ENCODE measurements at regions not wholly inside any gene's neighbourhood (a gene's known extent, or its start where the extent isn't known, plus 50 kb on each side); places are given as distances from the start of the nearest gene placed in this dataset.

- H3K23ac ChIP-seq (ENCODE audit: insufficient read length, low read depth, low read length) = no peak overlapping the region
- H3K79me1 ChIP-seq (ENCODE audit: insufficient read depth, low read depth, low read length, poor library complexity, severe bottlenecking) = no peaks in the 10 kb centered on the region
- H4K20me1 ChIP-seq (ENCODE audit: control insufficient read depth, insufficient read depth, insufficient read length) = no peaks in the 10 kb centered on the region
- Mint-ChIP-seq H3K36me3 (ENCODE audit: insufficient read depth in 1 of 3, low read depth in 3 of 3) (no peaks in the 10 kb centered on the region), H3K9me3 (no peaks in the 10 kb centered on the region; a peak in 1 of 5 replicates), H3K4me3 (no peak overlapping the region), H3K27ac (no peak overlapping the region), H3K4me1 (no peaks in the 10 kb centered on the region), H3K27me3 (ENCODE audit: low read depth) (no peaks in the 10 kb centered on the region)
- no peak overlapping the region for H3K18ac ChIP-seq (ENCODE audit: insufficient read length, low read depth, low read length)
- H2BK5ac ChIP-seq (ENCODE audit: insufficient read length, low read length) = no peak overlapping the region
- TF ChIP-seq CTCF (conservative IDR thresholded peaks at IDR 0.05) = no peak
- H3K4me1 ChIP-seq (ENCODE audit: insufficient read depth, low read length) = no peaks in the 10 kb centered on the region
- H3K56ac ChIP-seq (ENCODE audit: insufficient read length, low read depth, low read length) = no peak overlapping the region
- no peak for DNase-seq
- H4K5ac ChIP-seq (ENCODE audit: insufficient read length, low read depth, low read length) = no peak overlapping the region
- H2AFZ ChIP-seq (ENCODE audit: low read length) = no peak overlapping the region
- no peaks in the 10 kb centered on the region for H3K27me3 ChIP-seq (ENCODE audit: insufficient read depth, low read length)
- WGBS (ENCODE audit: extremely low coverage, insufficient read length, low lambda C conversion rate) = no CpG with 5 or more reads among the region's 3 CpGs
- H2AK5ac ChIP-seq (ENCODE audit: insufficient read length, low read length) = no peak overlapping the region
- H3K4ac ChIP-seq (ENCODE audit: low read depth, low read length) = no peak overlapping the region
- H3K9ac ChIP-seq (ENCODE audit: extremely low read depth, insufficient read length, low read length) = no peak overlapping the region
- H4K8ac ChIP-seq (replicated peaks; ENCODE audit: insufficient read length, low read depth, low read length) = no peak overlapping the region
- no peak overlapping the region for H2BK20ac ChIP-seq (ENCODE audit: low read depth, low read length, poor library complexity, severe bottlenecking)
- no peaks in the 10 kb centered on the region for H3K9me3 ChIP-seq (ENCODE audit: control insufficient read depth, low read depth, low read length)
- H2BK120ac ChIP-seq (ENCODE audit: low read depth, low read length, poor library complexity, severe bottlenecking) = no peak overlapping the region
- H2BK12ac ChIP-seq (ENCODE audit: insufficient read length, low read depth, low read length) = no peak overlapping the region
- no peaks in the 10 kb centered on the region for H3K79me2 ChIP-seq (ENCODE audit: insufficient read depth, low read length)
- H4K91ac ChIP-seq (ENCODE audit: insufficient read length, low read depth, low read length) = no peak overlapping the region
- H3K23me2 ChIP-seq (ENCODE audit: insufficient read length, low read depth, low read length, poor library complexity, severe bottlenecking) = no peaks in the 10 kb centered on the region
- no peak overlapping the region for H3K27ac ChIP-seq (ENCODE audit: insufficient read length, low read depth, low read length)
- no peak overlapping the region for H3T11ph ChIP-seq (ENCODE audit: low read length)
- no peak overlapping the region for H3K4me2 ChIP-seq (ENCODE audit: insufficient read depth, insufficient read length, low read length)
- H2BK15ac ChIP-seq (ENCODE audit: low read depth, low read length) = no peak overlapping the region
- no peak overlapping the region for H3K14ac ChIP-seq (ENCODE audit: insufficient read depth, low read length)
Observed at GRCh38 chr11:26835611-26836010, 113.8 kb upstream of the SLC5A12 start.
